Activated CD8-positive, alpha-beta T cell treated with anti-CD3 and anti-CD28 coated beads for 36 hours (primary cell): ENCODE measurements at regions not wholly inside any gene's neighbourhood (a gene's known extent, or its start where the extent isn't known, plus 50 kb on each side); places are given as distances from the start of the nearest gene placed in this dataset.

Experiments used
- ATAC-seq: fragments of 200-7000 bp; cut with Tn5 transposase; one replicate; pipeline ENCODE4 v1.10.0; 2021; ENCODE audit warnings: mild to moderate bottlenecking, moderate library complexity
- CTCF ChIA-PET: fragments of 350-600 bp; sonication (Branson Sonifier 250); formaldehyde crosslinking; loops from one replicate; lab custom pipeline; 2021; ENCODE audit warnings: antibody characterized with exemption; lab: Charles Lee
- POLR2A ChIA-PET: fragments of 350-600 bp; sonication (Branson Sonifier 250); formaldehyde crosslinking; loops from one replicate; lab custom pipeline; 2021; ENCODE audit warnings: antibody characterized with exemption; lab: Charles Lee
- DNase-seq: peaks from one replicate; pipeline ENCODE4 v3.0.0-alpha.2; 2020
- H3K27ac Mint-ChIP-seq: one replicate; pipeline ENCODE4 v1.8.0; 2021; ENCODE audit warnings: mild to moderate bottlenecking, mixed read lengths
- H3K27me3 Mint-ChIP-seq: one replicate; pipeline ENCODE4 v1.8.0; 2021; ENCODE audit warnings: mixed read lengths
- H3K36me3 Mint-ChIP-seq: one replicate; pipeline ENCODE4 v1.8.0; 2021; ENCODE audit warnings: low read depth, mixed read lengths
- H3K4me1 Mint-ChIP-seq: one replicate; pipeline ENCODE4 v1.8.0; 2021; ENCODE audit warnings: low read depth, mixed read lengths
- H3K4me3 Mint-ChIP-seq: one replicate; pipeline ENCODE4 v1.8.0; 2021; ENCODE audit warnings: mild to moderate bottlenecking, moderate library complexity, mixed read lengths
- H3K9me3 Mint-ChIP-seq: one replicate; pipeline ENCODE4 v1.8.0; 2021; ENCODE audit warnings: mixed read lengths
- CTCF ChIP-seq: fragments of 200-600 bp; IDR thresholded peaks from one replicate; pipeline ENCODE4 v1.8.0; 2022; ENCODE audit warnings: antibody characterized with exemption, mild to moderate bottlenecking
- intact Hi-C: fragments of 100-400 bp; cut with micrococcal nuclease; formaldehyde crosslinking; loops from one replicate; pipeline ENCODE4 v1.10.0; 2022

GRCh38 chr18:38022234-38022633 is 456.6 kb upstream of the CELF4 start:
- CTCF ChIA-PET, result no interaction called here
- DNase-seq, result no peak
- intact Hi-C loops, result no loop called here
- H3K9me3 Mint-ChIP-seq, result no peaks in the 10 kb centered on the region
- H3K4me3 Mint-ChIP-seq, result no peak overlapping the region
- no peaks in the 10 kb centered on the region for H3K36me3 Mint-ChIP-seq
- no peaks in the 10 kb centered on the region for H3K4me1 Mint-ChIP-seq
- H3K27me3 Mint-ChIP-seq, result no peaks in the 10 kb centered on the region
- POLR2A ChIA-PET, result no interaction called here
- TF ChIP-seq CTCF, result no peak
- H3K27ac Mint-ChIP-seq, result no peak overlapping the region
- no peak for ATAC-seq

GRCh38 chr18:38019292-38019691 is 453.7 kb upstream of the CELF4 start:
- CTCF ChIA-PET, result no interaction called here
- POLR2A ChIA-PET, result no interaction called here
- DNase-seq, result no peak
- H3K36me3 Mint-ChIP-seq, result no peaks in the 10 kb centered on the region
- intact Hi-C loops, result no loop called here
- H3K27ac Mint-ChIP-seq, result no peak overlapping the region
- H3K4me3 Mint-ChIP-seq, result no peak overlapping the region
- no peaks in the 10 kb centered on the region for H3K27me3 Mint-ChIP-seq
- no peak for TF ChIP-seq CTCF
- H3K4me1 Mint-ChIP-seq, result no peaks in the 10 kb centered on the region
- ATAC-seq, result no peak
- H3K9me3 Mint-ChIP-seq, result peaks cover 8% of the 10 kb centered on the region

- ChIA-PET POLR2A (no interaction called here), CTCF (no interaction called here)
- Mint-ChIP-seq H3K4me1 (no peaks in the 10 kb centered on the region), H3K27ac (no peak overlapping the region), H3K9me3 (peaks cover 8% of the 10 kb centered on the region), H3K36me3 (no peaks in the 10 kb centered on the region), H3K27me3 (no peaks in the 10 kb centered on the region), H3K4me3 (no peak overlapping the region)
- ATAC-seq (no peak), DNase-seq (no peak)
- TF ChIP-seq CTCF, result no peak
- intact Hi-C loops, result no loop called here
These were observed 445.6 kb upstream of the CELF4 start for GRCh38 chr18:38010971-38011857.

- ATAC-seq (no peak), DNase-seq (no peak)
- Mint-ChIP-seq H3K4me3 (no peak overlapping the region), H3K27ac (no peak overlapping the region), H3K36me3 (no peaks in the 10 kb centered on the region), H3K4me1 (no peaks in the 10 kb centered on the region), H3K9me3 (no peaks in the 10 kb centered on the region), H3K27me3 (no peaks in the 10 kb centered on the region)
- POLR2A ChIA-PET, result no interaction called here
- CTCF ChIA-PET, result no interaction called here
- TF ChIP-seq CTCF, result no peak
- intact Hi-C loops, result no loop called here
These were observed 444.4 kb upstream of the CELF4 start for GRCh38 chr18:38010037-38010436.

GRCh38 chr18:38009320-38009719 is 443.7 kb upstream of the CELF4 start:
- no peaks in the 10 kb centered on the region for H3K27me3 Mint-ChIP-seq
- ChIA-PET POLR2A (no interaction called here), CTCF (no interaction called here)
- DNase-seq (no peak), ATAC-seq (no peak)
- H3K4me3 Mint-ChIP-seq, result no peak overlapping the region
- intact Hi-C loops, result no loop called here
- TF ChIP-seq CTCF, result no peak
- H3K4me1 Mint-ChIP-seq, result no peaks in the 10 kb centered on the region
- no peaks in the 10 kb centered on the region for H3K36me3 Mint-ChIP-seq
- no peaks in the 10 kb centered on the region for H3K9me3 Mint-ChIP-seq
- H3K27ac Mint-ChIP-seq, result no peak overlapping the region
